GM21526 (cell line): ENCODE measurements at regions not wholly inside any gene's neighbourhood (a gene's known extent, or its start where the extent isn't known, plus 50 kb on each side); places are given as distances from the start of the nearest gene placed in this dataset.

Experiments
- ATAC-seq: cut with Tn5 transposase; IDR thresholded peaks from one replicate; pipeline ENCODE4 v1.9.1; 2021; ENCODE audit warnings: moderate library complexity; ENCODE audit not compliant: unreplicated experiment, low FRiP score

- no peak for ATAC-seq
Observed at GRCh38 chr4:104940927-104941326, 205.7 kb upstream of the TET2 start.

DNA sequence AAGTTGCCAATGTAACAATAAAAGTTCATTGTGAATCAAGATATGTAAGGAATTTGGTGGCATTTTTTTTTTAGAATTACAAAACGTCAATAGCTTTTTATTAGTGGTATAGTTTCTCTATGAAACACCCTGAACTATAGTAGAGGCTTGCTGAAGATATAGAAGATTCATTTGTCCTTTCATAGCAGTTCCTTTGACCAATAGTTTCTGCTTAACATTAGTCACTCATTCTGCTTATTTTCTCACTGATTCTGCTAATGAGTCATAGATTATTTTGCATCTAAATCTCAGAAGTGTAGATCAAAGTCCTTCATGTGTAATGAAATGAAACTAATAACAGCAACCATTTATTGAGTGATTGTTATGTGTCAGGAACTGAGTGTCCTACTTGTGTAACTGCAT is 205.0 kb upstream of the TET2 start:
- ATAC-seq = no peak

DNA sequence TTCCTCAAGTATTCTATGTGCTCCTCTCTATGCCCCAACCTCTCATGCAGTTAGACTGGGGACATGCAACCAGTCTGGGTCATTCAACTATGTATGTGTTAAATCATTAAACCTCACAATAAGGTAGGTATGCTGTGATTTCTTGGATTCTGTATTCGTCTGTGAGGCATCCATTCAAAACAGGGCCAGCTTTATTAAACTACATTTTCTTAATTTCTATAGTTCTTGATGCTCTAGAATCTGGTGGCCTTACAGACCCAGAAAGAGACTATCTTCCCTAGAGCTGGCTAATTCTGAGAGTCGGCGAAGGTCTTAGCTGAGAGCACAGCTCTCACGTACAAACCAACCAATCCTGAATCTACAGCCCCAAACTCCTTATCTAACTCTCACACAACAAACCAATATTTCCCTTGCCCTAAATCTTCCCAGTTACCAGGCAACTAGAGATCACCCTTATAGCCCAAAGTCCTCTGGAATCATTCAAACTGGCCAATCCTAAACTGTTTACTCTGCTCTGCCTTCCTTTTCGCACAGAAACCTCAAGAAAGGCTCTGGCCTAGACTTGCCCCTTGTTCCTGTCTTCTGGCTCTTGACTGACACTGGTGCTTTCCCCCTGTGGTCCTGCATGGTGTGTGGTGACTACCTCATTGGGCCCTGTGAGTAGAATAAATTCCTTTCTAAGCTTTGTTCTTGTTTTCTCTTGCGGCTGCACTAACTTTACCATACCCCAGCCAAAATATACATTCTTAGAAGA is 203.5 kb upstream of the TET2 start:
- ATAC-seq = no peak

- ATAC-seq = no peak
Observed at GRCh38 chr4:104944596-104944995, 202.1 kb upstream of the TET2 start.

DNA sequence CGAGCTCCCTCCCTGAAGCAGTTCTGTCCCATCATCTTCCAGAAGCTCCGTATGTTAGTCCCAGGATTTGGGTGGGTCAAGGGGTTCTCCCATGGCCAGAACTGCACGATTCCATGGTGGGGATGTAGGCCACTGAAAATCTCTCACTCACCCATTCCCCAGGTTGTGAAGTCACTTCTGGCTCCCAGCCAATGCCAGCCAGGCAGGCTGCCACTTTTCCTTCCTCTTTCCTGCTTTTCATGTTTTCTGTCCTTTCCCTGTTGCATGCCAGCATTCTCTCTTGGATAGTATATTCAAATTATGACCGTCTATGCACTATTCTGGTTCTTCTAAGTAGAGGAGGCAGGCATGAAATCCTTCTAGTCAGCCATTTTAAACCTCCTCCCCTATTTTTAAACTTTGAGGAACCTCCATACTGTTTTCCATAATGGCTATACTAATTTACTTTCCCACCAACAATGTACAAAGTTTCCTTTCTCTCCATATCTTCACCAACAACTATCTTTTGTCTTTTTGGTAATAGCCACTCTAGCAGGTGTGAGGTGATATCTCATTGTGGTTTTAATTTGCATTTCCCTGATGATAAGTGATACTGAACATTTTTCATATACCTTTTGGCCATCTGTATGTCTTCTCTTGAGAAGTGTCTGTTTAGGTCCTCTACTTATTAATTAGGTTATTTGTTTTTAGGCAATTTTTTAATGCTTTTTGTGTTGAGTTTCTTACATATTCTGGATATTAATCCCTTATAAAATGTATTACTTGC is 182.1 kb upstream of the TET2 start:
- ATAC-seq = peak; percentile 41

DNA sequence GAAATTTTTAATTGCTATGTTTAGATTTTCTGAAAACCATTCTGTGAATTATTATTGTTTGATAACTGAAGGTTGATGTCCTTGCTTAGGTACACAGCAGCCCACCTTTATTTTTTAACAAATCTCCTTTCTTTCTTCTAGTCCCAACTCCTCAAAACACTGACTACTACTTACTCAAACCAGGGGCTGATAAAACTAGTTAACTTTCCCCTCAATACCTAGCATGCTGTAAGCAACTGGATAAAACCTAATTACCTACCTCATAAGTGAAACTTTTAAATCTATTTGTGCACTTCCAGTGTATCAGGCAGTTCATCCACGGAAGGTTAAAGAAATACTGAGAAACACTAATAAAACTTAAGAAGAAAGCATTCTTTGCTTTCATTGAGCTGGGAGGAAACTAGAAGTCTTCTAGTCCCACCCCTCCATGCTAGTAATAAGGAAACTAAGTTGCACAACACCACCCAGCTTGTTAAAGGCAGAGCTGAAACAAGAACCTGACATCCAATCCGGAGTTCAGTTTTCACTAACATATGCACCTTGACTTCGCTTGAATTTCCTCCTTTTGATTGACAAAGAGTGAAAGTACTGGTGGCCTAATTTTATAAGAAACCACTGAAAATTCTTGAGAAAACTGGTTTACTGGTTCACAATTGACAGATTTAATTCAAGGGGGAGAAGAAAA is 180.2 kb upstream of the TET2 start:
- ATAC-seq = peak; percentile 99

- peak; percentile 14 for ATAC-seq
Observed at GRCh38 chr4:104967034-104967401, 179.7 kb upstream of the TET2 start.

DNA sequence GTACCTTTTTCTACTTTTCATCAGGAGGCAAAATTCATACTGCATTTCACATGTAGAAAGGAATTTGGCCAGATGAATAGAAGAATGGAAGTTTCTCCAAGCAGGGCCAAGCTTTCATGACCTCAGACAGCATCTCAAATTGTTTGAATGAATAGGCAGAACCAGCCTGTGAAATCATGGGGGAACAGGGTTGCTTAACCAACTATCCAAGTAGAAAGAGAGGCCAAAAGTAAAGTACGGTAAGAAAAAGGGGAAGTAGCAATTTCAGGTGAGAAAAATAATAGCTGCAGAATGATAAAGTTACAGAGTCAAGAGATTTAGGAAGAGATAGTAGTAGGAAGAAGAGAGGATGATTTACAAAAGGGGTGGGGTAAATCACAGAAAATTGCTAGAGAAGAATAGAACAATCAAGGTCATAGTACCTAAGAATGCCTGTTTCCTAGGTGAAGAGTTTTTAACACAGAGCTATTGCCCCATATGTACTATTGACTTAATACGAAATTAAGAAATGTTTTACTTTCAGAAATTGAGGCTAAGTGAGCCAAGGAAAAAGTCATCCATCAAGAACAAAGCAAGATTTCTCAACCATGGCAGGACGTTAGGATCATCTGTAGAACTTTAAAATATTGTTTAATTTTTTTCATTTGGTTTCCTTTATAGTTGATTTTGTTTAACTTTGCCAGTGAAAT is 177.1 kb upstream of the TET2 start:
- no peak for ATAC-seq

- ATAC-seq = no peak
Observed at GRCh38 chr4:104971462-104971861, 175.2 kb upstream of the TET2 start.

- ATAC-seq = no peak
Observed at GRCh38 chr4:104973708-104974107, 173.0 kb upstream of the TET2 start.

DNA sequence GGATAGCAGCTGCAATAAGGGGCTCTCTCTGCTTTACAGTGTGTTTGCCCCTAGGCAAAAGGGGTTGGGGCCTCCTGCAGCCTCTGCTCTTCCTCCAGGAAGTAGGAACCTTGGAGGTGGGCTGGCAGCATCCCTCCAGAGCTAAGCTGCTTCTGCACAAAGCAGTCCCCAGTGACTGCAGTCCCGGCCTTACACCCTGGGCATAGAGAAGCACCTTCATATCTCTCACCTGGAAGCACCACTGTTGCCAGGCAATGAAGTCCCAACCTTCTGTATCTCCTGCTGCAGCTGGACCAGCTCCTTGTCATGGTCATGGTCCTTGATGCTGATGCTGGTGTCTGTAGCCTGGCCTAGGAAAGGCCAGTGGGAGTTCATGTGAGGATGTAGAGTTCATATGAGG is 171.1 kb upstream of the TET2 start:
- ATAC-seq = no peak

DNA sequence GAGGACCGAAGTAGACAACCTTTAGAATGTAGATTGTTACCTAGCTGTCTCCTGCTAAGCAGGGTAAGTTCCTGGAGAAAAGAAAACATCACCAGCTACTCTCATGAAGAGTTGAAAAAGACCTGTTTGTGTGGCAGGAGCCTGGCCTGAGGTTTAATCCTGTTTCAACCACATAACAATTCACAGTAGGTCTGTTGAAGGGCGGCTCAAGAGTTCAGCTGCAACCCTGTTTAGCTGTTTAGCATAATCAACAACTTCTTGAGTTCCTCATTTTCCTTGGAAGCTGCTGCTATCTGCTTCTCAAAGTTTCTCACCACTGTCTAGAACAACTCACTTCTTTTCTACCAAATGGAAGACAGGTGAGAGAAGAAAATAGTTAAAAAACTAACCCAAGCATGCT is 170.4 kb upstream of the TET2 start:
- no peak for ATAC-seq

- ATAC-seq = no peak
Observed at GRCh38 chr4:104979083-104979760, 167.5 kb upstream of the TET2 start.

DNA sequence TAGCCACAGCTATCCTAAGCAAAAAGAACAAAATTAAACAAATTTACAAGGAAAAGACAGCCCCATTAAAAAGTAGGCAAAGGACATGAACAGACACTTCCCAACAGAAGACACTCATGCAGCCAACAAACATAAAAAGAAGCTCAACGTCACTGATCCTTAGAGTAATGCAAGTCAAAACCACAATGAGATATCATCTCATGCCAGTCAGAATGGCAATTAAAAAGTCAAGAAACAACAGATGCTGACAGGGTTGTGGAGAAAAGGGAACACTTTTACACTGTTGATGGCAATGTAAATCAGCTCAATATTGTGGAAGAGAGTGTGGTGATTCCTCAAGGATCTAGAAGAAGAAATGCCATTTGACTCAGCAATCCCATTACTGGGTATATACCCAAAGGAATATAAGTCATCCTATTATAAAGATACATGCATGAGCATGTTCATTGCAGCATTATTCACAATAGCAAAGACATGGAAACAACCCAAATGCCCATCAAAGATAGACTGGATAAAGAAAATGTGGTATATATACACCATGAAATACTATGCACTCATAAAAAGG is 163.0 kb upstream of the TET2 start:
- no peak for ATAC-seq

GRCh38 chr4:104986306-104986705 is 160.4 kb upstream of the TET2 start:
- no peak for ATAC-seq

GRCh38 chr4:104989371-104989770 is 157.3 kb upstream of the TET2 start:
- ATAC-seq = no peak

DNA sequence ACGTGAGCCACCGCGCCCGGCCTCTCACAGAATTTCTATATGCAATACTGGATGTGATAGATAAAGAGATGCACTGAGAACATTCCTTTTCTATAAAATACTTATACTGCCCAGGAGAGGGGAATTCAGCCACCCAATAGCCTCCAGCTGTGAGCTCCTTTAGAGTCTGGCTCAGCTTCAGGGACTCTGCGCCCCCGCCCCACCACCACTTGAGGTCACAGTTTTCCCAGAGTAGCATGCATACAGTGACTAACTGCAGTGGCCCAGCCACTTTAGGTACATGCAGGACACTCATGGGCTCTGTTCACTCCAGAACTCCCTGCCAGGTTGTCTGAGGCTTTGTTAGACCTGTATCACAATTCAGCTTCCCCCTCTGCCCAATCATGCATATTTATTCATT is 144.4 kb upstream of the TET2 start:
- ATAC-seq = no peak

GRCh38 chr4:105014234-105014633 is 132.4 kb upstream of the TET2 start:
- ATAC-seq = no peak

DNA sequence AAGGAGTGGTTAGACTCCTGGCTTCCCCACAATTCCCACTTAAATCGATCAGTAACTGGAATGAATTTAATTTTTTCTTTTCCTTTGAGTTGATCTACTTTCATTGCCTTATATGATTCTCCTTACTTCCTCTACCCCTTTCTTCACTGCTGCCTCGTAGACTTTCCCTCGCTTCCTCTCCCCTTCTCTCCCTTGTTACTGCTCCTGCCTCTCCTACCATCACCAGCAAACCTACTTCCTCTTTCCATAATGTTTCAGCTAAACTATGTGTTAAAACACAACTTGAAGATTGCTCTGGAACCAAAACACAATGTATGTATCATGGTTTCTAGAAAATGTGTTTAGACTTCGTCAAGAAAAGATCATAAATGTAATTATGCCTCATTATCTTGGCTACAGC is 132.0 kb upstream of the TET2 start:
- ATAC-seq = no peak

- ATAC-seq = no peak
Observed at GRCh38 chr4:105015750-105016149, 130.9 kb upstream of the TET2 start.
